HCT116 (cell line): ENCODE measurements at regions not wholly inside any gene's neighbourhood (a gene's known extent, or its start where the extent isn't known, plus 50 kb on each side); places are given as distances from the start of the nearest gene placed in this dataset.

Experiments
- ATAC-seq: fragments of 200-7000 bp; cut with Tn5 transposase; 2 replicates; pipeline ENCODE4 v1.9.1; 2020; ENCODE audit warnings: mild to moderate bottlenecking, moderate library complexity
- BruUV-seq: library from RNA; stranded (reverse); fragments of 400-500 nt; replicated peaks from 2 replicates; lab custom pipeline; 2021; lab: Mats Ljungman, UMichigan
- CTCF ChIA-PET: fragments of 300-600 bp; sonication (Branson Sonifier 250); formaldehyde crosslinking; loops from one replicate; lab custom pipeline; 2021; ENCODE audit warnings: antibody characterized with exemption; lab: Charles Lee
- POLR2A ChIA-PET: fragments of 300-600, 350-600 bp; sonication (Branson Sonifier 250); formaldehyde crosslinking; loops from one replicate; lab custom pipeline; 2021; ENCODE audit warnings: antibody characterized with exemption; lab: Charles Lee
- RAD21 ChIA-PET, 2 experiments: fragments of 300-600 bp; sonication (Branson Sonifier 250); formaldehyde crosslinking; loops; one replicate each; lab custom pipeline; 2023; ENCODE audit warnings: low total read pairs in 2 of 2; ENCODE audit not compliant: uncharacterized antibody in 2 of 2, unreplicated experiment in 2 of 2, low non-redundant PET in 1 of 2; lab: Charles Lee
- DNase-seq: peaks from one replicate; pipeline ENCODE4 v3.0.0-alpha.2; 2010; ENCODE audit warnings: low read depth, low spot score
- H2AFZ ChIP-seq: fragments of 200-600 bp; shearing (Covaris generic), sonication (generic); 2 replicates; pipeline ENCODE4 v1.6.1; 2017; ENCODE audit warnings: low read depth, mixed run types, mixed read lengths, antibody characterized with exemption, low read length; ENCODE audit not compliant: poor library complexity, severe bottlenecking
- H3K27ac ChIP-seq: 2 replicates; pipeline ENCODE4 v1.5.1; 2012; ENCODE audit warnings: low read depth, low read length
- H3K27me3 ChIP-seq: fragments of 200-600 bp; sonication (generic); 2 replicates; pipeline ENCODE4 v1.6.1; 2016; ENCODE audit warnings: mixed run types, low read length, mixed read lengths; ENCODE audit not compliant: insufficient read depth
- H3K36me3 ChIP-seq, 2 experiments: fragments of 200-500 bp in 1 of 2; fragments of 200-600 bp in 1 of 2; sonication (Bioruptor generic) in 1 of 2; sonication (generic) in 1 of 2; 2 replicates each; pipeline versions ENCODE4 v1.5.1 to v1.6.1; 2014 to 2016; ENCODE audit warnings: low read length in 2 of 2, inconsistent platforms in 1 of 2, mixed read lengths in 1 of 2, mixed run types in 1 of 2; ENCODE audit not compliant: insufficient read depth in 2 of 2, control insufficient read depth in 1 of 2
- H3K4me1 ChIP-seq, 2 experiments: fragments of 200-600 bp in 1 of 2; sonication (generic) in 1 of 2; 2 replicates each; pipeline versions ENCODE4 v1.5.1 to v1.6.1; 2012 to 2017; ENCODE audit warnings: low read length in 2 of 2, inconsistent platforms in 1 of 2, mild to moderate bottlenecking in 1 of 2, mixed read lengths in 1 of 2, mixed run types in 1 of 2, moderate library complexity in 1 of 2; ENCODE audit not compliant: insufficient read depth in 2 of 2, control insufficient read depth in 1 of 2
- H3K4me2 ChIP-seq: fragments of 200-600 bp; sonication (generic); 2 replicates; pipeline ENCODE4 v1.6.1; 2017; ENCODE audit warnings: mixed run types, low read length, mixed read lengths
- H3K4me3 ChIP-seq, 2 experiments: fragments of 200-600 bp in 1 of 2; sonication (generic) in 1 of 2; replicated peaks in 1 of 2; 2 replicates each; pipeline ENCODE4 v1.5.1; 2011 to 2016; ENCODE audit warnings: low read length in 2 of 2, control low read depth in 1 of 2, low read depth in 1 of 2, mild to moderate bottlenecking in 1 of 2, mixed read lengths in 1 of 2, mixed run types in 1 of 2
- H3K79me2 ChIP-seq: fragments of 200-600 bp; sonication (generic); 2 replicates; pipeline ENCODE4 v1.6.1; 2017; ENCODE audit warnings: mild to moderate bottlenecking, mixed run types, low read length, moderate library complexity, mixed read lengths; ENCODE audit not compliant: insufficient read depth
- H3K9ac ChIP-seq: fragments of 200-600 bp; sonication (generic); 2 replicates; pipeline ENCODE4 v1.6.1; 2016; ENCODE audit warnings: low read length, mixed read lengths
- H3K9me2 ChIP-seq: fragments of 200-600 bp; sonication (generic), shearing (Covaris generic); 2 replicates; pipeline ENCODE4 v1.6.1; 2017; ENCODE audit warnings: mixed run types, mild to moderate bottlenecking, moderate library complexity; ENCODE audit not compliant: insufficient read depth
- H3K9me3 ChIP-seq, 2 experiments: fragments of 200-500 bp in 1 of 2; fragments of 200-600 bp in 1 of 2; sonication (Bioruptor generic) in 1 of 2; sonication (generic) in 1 of 2; 2 replicates each; pipeline ENCODE4 v1.6.1; 2014 to 2017; ENCODE audit warnings: low read length in 2 of 2, mixed read lengths in 2 of 2, inconsistent platforms in 1 of 2, low read depth in 1 of 2, mild to moderate bottlenecking in 1 of 2, mixed run types in 1 of 2, moderate library complexity in 1 of 2; ENCODE audit not compliant: control insufficient read depth in 1 of 2, insufficient read depth in 1 of 2
- H4K20me1 ChIP-seq: fragments of 200-600 bp; sonication (generic), shearing (Covaris generic); 2 replicates; pipeline ENCODE4 v1.6.1; 2017; ENCODE audit warnings: mixed run types, mild to moderate bottlenecking, moderate library complexity; ENCODE audit not compliant: insufficient read depth
- EZH2 ChIP-seq: fragments of 200-600 bp; sonication (generic); IDR thresholded peaks from 2 replicates; pipeline ENCODE4 v1.6.1; 2017; ENCODE audit warnings: antibody characterized with exemption, mixed run types
- FOSL1 ChIP-seq: IDR thresholded peaks from 2 replicates; pipeline ENCODE4 v1.6.1; 2012; ENCODE audit warnings: low read depth
- JUND ChIP-seq: IDR thresholded peaks from 2 replicates; pipeline ENCODE4 v1.6.1; 2012
- POLR2A ChIP-seq: IDR thresholded peaks from 2 replicates; pipeline ENCODE4 v1.7.0; 2011; ENCODE audit warnings: borderline replicate concordance; ENCODE audit not compliant: insufficient read depth, insufficient read length; ENCODE audit errors: extremely low read depth
- RAD21 ChIP-seq: IDR thresholded peaks from 2 replicates; pipeline ENCODE4 v1.6.1; 2012; ENCODE audit warnings: low read depth, mild to moderate bottlenecking
- SIN3A ChIP-seq: IDR thresholded peaks from 2 replicates; pipeline ENCODE4 v1.6.1; 2012; ENCODE audit warnings: low read depth
- SP1 ChIP-seq: IDR thresholded peaks from 2 replicates; pipeline ENCODE4 v1.6.1; 2012; ENCODE audit warnings: low read depth
- SRF ChIP-seq: IDR thresholded peaks from 2 replicates; pipeline ENCODE4 v1.6.1; 2012; ENCODE audit warnings: low read depth
- TCF7L2 ChIP-seq: IDR thresholded peaks from 2 replicates; pipeline ENCODE4 v1.7.0; 2011; ENCODE audit warnings: borderline replicate concordance, inconsistent platforms; ENCODE audit not compliant: insufficient read depth, insufficient read length; ENCODE audit errors: extremely low read depth
- YY1 ChIP-seq: IDR thresholded peaks from 2 replicates; pipeline ENCODE4 v1.6.1; 2011; ENCODE audit warnings: low read length, low read depth, moderate library complexity, mild to moderate bottlenecking; ENCODE audit not compliant: insufficient replicate concordance; ENCODE audit errors: extremely low read depth
- ZFX ChIP-seq: fragments of 450-650 bp; IDR thresholded peaks from 2 replicates; pipeline ENCODE4 v1.6.1; 2017
- ZNF274 ChIP-seq: fragments of 200-500 bp; sonication (Bioruptor generic); IDR thresholded peaks from 2 replicates; pipeline ENCODE4 v1.6.1; 2014; ENCODE audit warnings: mild to moderate bottlenecking, low read depth, low read length, inconsistent platforms
- intact Hi-C: fragments of 100-400 bp; cut with micrococcal nuclease; formaldehyde crosslinking; loops from 2 replicates; pipeline ENCODE4 v1.10.0; 2022
- TF ChIP-seq, protein P1 (sequence below): IDR thresholded peaks from 2 replicates; pipeline ENCODE4 v1.6.1; 2012
- TF ChIP-seq, protein P2 (sequence below): IDR thresholded peaks from 2 replicates; pipeline ENCODE4 v1.6.1; 2011; ENCODE audit warnings: mild to moderate bottlenecking, low read length, moderate library complexity; ENCODE audit not compliant: insufficient replicate concordance; ENCODE audit errors: extremely low read depth
- TF ChIP-seq, protein P3 (sequence below): IDR thresholded peaks from 2 replicates; pipeline ENCODE4 v1.6.1; 2012

DNA sequence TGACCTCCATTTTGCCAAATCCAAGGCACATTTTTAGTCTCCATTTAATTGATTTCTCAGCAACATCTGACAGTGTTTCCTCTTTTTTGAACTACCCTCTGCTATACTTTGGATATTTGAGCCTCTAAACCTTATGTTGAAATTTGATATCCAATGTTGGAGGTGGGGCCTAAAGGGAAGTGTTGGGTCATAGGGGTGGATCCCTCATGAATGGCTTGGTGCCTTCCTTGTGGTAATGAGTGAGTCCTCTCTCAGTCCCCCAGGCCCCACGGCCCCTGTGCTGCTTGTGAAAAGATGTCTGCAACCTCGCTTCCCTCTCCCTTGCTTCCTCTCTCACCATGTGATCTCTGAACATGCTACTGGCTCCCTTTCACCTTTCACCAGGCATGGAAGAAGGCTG is 96.8 kb upstream of the DGKB start:
- no TSS peak for BruUV-seq
- H3K4me1 ChIP-seq: no peaks in the 10 kb centered on the region
- TF ChIP-seq SRF: no peak
- no peak for TF ChIP-seq YY1
- TF ChIP-seq, protein P1, sequence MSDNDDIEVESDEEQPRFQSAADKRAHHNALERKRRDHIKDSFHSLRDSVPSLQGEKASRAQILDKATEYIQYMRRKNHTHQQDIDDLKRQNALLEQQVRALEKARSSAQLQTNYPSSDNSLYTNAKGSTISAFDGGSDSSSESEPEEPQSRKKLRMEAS: no peak
- no peak for TF ChIP-seq FOSL1
- TF ChIP-seq, protein P2, sequence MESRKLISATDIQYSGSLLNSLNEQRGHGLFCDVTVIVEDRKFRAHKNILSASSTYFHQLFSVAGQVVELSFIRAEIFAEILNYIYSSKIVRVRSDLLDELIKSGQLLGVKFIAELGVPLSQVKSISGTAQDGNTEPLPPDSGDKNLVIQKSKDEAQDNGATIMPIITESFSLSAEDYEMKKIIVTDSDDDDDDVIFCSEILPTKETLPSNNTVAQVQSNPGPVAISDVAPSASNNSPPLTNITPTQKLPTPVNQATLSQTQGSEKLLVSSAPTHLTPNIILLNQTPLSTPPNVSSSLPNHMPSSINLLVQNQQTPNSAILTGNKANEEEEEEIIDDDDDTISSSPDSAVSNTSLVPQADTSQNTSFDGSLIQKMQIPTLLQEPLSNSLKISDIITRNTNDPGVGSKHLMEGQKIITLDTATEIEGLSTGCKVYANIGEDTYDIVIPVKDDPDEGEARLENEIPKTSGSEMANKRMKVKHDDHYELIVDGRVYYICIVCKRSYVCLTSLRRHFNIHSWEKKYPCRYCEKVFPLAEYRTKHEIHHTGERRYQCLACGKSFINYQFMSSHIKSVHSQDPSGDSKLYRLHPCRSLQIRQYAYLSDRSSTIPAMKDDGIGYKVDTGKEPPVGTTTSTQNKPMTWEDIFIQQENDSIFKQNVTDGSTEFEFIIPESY: no peak
- no peak for TF ChIP-seq TCF7L2
- no peak for TF ChIP-seq RAD21
- TF ChIP-seq, all 23 proteins: peak for 0
- no peak overlapping the region for H2AFZ ChIP-seq
- no peaks in the 10 kb centered on the region for H3K79me2 ChIP-seq
- RAD21 ChIA-PET: no interaction called here
- no peak overlapping the region for H3K9ac ChIP-seq
- no peak overlapping the region for H3K4me3 ChIP-seq
- intact Hi-C loops: no loop called here
- no peaks in the 10 kb centered on the region for H3K27me3 ChIP-seq
- DNase-seq: no peak
- CTCF ChIA-PET: no interaction called here
- H3K4me2 ChIP-seq: no peak overlapping the region
- H3K27ac ChIP-seq: no peak overlapping the region
- no peaks in the 10 kb centered on the region for H4K20me1 ChIP-seq
- H3K9me2 ChIP-seq: no peaks in the 10 kb centered on the region
- POLR2A ChIA-PET: no interaction called here
- ATAC-seq: no peak
- H3K9me3 ChIP-seq: no peaks in the 10 kb centered on the region
- H3K36me3 ChIP-seq: no peaks in the 10 kb centered on the region

DNA sequence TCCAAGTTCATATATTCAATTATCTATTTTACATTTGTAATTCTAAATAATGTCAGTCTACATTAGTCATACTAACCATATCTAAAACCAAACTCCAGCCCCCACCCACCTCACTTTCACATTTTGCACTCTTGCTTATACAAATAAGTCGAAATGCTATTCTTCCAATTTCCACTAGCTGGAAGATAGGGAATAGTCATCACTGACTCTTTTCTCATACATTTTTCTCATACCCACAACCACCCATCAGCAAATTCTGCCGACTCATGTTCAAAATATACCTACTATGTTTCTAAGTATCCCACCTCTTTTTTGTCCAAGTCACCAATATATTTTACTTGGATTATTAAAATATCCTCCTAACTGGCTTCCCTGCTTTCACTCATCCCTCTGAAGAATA is 93.2 kb upstream of the DGKB start:
- RAD21 ChIA-PET: no interaction called here
- intact Hi-C loops: no loop called here

More for the DNA sequence above, 93.2 kb upstream of the DGKB start:
- Histone ChIP-seq H2AFZ (no peak overlapping the region), H3K27ac (no peak overlapping the region), H3K4me3 (no peak overlapping the region), H3K4me1 (no peaks in the 10 kb centered on the region), H3K4me2 (no peak overlapping the region), H4K20me1 (no peaks in the 10 kb centered on the region), H3K36me3 (no peaks in the 10 kb centered on the region), H3K9ac (no peak overlapping the region), H3K9me3 (no peaks in the 10 kb centered on the region), H3K27me3 (no peaks in the 10 kb centered on the region), H3K79me2 (no peaks in the 10 kb centered on the region), H3K9me2 (no peaks in the 10 kb centered on the region)
- POLR2A ChIA-PET: interaction anchor here (0.6 kb wide), 1 partner anchor 291 kb away, joined by 3 read pairs; no protein-coding TSS in a partner anchor
- CTCF ChIA-PET: no interaction called here
- no peak for TF ChIP-seq EZH2
- no peak for TF ChIP-seq SRF
- TF ChIP-seq RAD21: no peak
- TF ChIP-seq SP1: no peak
- TF ChIP-seq ZNF274: no peak
- no peak for TF ChIP-seq ZFX
- TF ChIP-seq, protein P3, sequence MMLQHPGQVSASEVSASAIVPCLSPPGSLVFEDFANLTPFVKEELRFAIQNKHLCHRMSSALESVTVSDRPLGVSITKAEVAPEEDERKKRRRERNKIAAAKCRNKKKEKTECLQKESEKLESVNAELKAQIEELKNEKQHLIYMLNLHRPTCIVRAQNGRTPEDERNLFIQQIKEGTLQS: no peak
- no peak for TF ChIP-seq JUND
- no peak for TF ChIP-seq YY1
- TF ChIP-seq POLR2A: no peak
- TF ChIP-seq SIN3A: no peak
- DNase-seq (no peak), ATAC-seq (no peak)
- no TSS peak for BruUV-seq
